WERI-Rb-1 (cell line): ENCODE measurements at regions not wholly inside any gene's neighbourhood (a gene's known extent, or its start where the extent isn't known, plus 50 kb on each side); places are given as distances from the start of the nearest gene placed in this dataset.
"Not testable (repeated sequence)": the region's sequence is repeated elsewhere in the genome, so short reads cannot be mapped to it uniquely, and the experiment has no call there.

Source experiments
- DNase-seq: peaks from one replicate; pipeline ENCODE4 v3.0.0-alpha.2; 2020
- H3K27ac ChIP-seq: fragments of 250-450 bp; sonication (Bioruptor Pico); 2 replicates; pipeline ENCODE4 v1.5.1; 2020; ENCODE audit warnings: mild to moderate bottlenecking, moderate library complexity
- H3K27me3 ChIP-seq: fragments of 250-450 bp; sonication (Bioruptor Pico); 2 replicates; pipeline ENCODE4 v1.5.1; 2021; ENCODE audit warnings: mild to moderate bottlenecking, low read depth, moderate library complexity; ENCODE audit not compliant: insufficient read depth, severe bottlenecking
- H3K36me3 ChIP-seq: fragments of 250-450 bp; sonication (Bioruptor Pico); 2 replicates; pipeline ENCODE4 v1.5.1; 2020; ENCODE audit warnings: mild to moderate bottlenecking, moderate library complexity
- H3K4me3 ChIP-seq: 2 replicates; pipeline ENCODE4 v1.5.1; 2011; ENCODE audit warnings: low read depth, mild to moderate bottlenecking, control low read depth, low read length
- H3K9me3 ChIP-seq: fragments of 250-450 bp; sonication (Bioruptor Pico); 2 replicates; pipeline ENCODE4 v1.5.1; 2021; ENCODE audit warnings: mild to moderate bottlenecking, moderate library complexity; ENCODE audit not compliant: severe bottlenecking
- TF ChIP-seq, protein P1 (sequence below): IDR thresholded peaks from 2 replicates; pipeline ENCODE4 v1.5.1; 2011; ENCODE audit warnings: low read depth, mild to moderate bottlenecking, control low read depth, inconsistent platforms, low read length

DNA sequence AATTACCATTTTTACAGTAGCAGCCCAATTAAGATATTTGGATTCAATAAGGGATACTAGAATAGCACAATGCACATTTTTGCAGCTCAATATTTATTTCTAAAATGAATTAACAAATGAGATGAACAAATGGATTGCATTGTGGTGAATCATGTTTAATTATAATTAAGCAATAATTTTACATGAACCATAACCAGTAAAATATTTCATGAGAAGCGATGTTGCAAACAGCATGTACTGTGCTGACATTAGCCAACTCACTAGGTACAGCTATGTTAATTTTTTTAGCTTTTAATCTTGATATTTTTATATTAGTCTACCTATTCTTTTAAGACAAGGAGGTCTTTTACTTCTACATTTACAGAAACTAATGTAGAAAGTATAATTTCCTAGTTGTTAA, 399.1 kb upstream of the AKR1E2 start:
- H3K27ac ChIP-seq: no peak overlapping the region
- TF ChIP-seq, protein P1, sequence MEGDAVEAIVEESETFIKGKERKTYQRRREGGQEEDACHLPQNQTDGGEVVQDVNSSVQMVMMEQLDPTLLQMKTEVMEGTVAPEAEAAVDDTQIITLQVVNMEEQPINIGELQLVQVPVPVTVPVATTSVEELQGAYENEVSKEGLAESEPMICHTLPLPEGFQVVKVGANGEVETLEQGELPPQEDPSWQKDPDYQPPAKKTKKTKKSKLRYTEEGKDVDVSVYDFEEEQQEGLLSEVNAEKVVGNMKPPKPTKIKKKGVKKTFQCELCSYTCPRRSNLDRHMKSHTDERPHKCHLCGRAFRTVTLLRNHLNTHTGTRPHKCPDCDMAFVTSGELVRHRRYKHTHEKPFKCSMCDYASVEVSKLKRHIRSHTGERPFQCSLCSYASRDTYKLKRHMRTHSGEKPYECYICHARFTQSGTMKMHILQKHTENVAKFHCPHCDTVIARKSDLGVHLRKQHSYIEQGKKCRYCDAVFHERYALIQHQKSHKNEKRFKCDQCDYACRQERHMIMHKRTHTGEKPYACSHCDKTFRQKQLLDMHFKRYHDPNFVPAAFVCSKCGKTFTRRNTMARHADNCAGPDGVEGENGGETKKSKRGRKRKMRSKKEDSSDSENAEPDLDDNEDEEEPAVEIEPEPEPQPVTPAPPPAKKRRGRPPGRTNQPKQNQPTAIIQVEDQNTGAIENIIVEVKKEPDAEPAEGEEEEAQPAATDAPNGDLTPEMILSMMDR: no peak
- H3K9me3 ChIP-seq: no peaks in the 10 kb centered on the region
- H3K4me3 ChIP-seq: no peak overlapping the region
- DNase-seq: no peak
- no peaks in the 10 kb centered on the region for H3K36me3 ChIP-seq
- no peaks in the 10 kb centered on the region for H3K27me3 ChIP-seq

DNA sequence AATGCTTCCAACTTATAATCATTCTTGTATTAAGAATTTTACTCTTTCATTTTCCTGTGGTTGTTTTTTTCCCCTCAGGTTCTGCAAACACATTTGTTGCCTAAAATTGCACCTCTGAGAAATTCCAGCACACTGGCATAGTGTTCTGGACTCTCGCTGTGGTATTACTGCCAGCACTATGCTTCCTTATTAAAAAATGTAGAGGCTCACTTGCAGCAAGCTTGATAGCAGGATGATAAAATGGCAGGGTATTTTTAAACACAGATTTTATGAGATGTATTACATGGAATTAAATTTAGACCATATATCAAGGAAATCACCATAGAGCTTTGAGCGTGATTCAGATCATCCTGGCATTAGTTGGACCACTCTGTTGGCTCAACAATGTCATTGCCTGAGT, 416.7 kb upstream of the AKR1E2 start:
- no peak overlapping the region for H3K27ac ChIP-seq
- TF ChIP-seq, protein P1: no peak
- no peaks in the 10 kb centered on the region for H3K9me3 ChIP-seq
- no peak overlapping the region for H3K4me3 ChIP-seq
- no peaks in the 10 kb centered on the region for H3K36me3 ChIP-seq
- DNase-seq: no peak
- H3K27me3 ChIP-seq: no peaks in the 10 kb centered on the region

DNA sequence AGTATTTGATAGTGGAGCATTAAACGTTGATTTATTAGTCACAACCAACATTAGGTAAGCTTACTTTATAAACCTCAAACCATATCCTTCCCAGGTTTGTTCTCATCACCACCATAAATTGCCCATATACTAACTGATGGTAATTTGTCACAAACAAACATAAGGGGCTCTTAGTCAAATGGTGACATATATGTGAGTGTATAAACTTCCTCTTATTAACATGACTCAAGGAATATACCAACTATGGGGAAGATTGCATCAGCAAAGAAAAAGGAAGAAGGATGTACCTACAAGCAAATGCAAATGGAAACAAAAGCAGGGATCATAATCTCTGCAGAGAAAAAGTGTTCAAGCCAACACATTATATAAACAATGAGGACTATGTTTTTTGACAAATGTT, 418.2 kb upstream of the AKR1E2 start:
- TF ChIP-seq, protein P1: no peak
- Histone ChIP-seq H3K27ac (no peak overlapping the region), H3K27me3 (no peaks in the 10 kb centered on the region), H3K4me3 (no peak overlapping the region), H3K9me3 (no peaks in the 10 kb centered on the region), H3K36me3 (no peaks in the 10 kb centered on the region)
- DNase-seq: no peak

DNA sequence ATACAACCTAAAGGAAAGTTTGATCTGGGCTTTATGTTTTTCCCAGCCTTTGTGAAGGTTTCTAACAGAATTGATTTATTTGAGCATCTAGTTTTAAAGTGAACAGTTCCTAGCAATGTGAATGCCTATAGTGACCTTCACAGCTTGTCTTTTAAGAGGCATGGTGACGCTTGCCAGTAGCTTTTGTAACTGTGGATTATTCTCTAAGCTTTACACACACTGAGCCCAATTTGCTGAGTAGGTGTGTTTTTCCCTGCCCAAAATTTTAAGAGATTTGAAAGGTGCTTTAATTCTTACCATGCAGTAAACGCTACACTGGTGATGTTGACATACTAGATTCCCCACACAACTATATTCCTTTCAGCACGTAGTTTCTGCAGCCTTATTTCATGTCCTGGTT, 420.2 kb upstream of the AKR1E2 start:
- TF ChIP-seq, protein P1: no peak
- H3K9me3 ChIP-seq: no peaks in the 10 kb centered on the region
- no peaks in the 10 kb centered on the region for H3K36me3 ChIP-seq
- H3K27me3 ChIP-seq: no peaks in the 10 kb centered on the region
- H3K27ac ChIP-seq: no peak overlapping the region
- H3K4me3 ChIP-seq: no peak overlapping the region
- DNase-seq: no peak

DNA sequence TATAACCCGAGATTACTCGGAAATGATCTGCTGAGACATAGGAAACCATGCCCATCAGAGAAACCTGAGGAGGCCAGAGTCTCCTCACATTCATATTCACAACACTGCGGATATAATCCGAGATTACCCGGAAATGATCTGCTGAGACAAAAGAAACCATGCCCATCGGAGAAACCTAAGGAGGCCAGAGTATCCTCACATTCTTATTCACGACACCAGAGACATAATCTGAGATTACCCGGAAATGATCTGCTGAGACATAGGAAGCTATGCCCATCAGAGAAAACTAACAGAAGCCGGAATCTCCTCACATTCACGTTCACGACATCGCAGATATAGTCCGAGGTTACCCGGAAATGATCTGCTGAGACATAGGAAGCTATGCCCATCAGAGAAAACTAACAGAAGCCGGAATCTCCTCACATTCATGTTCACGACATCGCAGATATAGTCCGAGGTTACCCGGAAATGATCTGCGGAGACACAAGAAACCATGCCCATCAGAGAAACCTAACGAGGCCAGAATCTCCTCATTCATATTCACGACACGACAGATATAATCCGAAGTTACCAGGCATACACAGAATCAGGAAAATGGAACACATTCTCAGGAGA, 422.3 kb upstream of the AKR1E2 start:
- H3K36me3 ChIP-seq: no peaks in the 10 kb centered on the region
- H3K27ac ChIP-seq: no peak overlapping the region
- no peak for DNase-seq
- H3K27me3 ChIP-seq: no peaks in the 10 kb centered on the region
- no peak overlapping the region for H3K4me3 ChIP-seq
- TF ChIP-seq, protein P1: no peak
- no peaks in the 10 kb centered on the region for H3K9me3 ChIP-seq

DNA sequence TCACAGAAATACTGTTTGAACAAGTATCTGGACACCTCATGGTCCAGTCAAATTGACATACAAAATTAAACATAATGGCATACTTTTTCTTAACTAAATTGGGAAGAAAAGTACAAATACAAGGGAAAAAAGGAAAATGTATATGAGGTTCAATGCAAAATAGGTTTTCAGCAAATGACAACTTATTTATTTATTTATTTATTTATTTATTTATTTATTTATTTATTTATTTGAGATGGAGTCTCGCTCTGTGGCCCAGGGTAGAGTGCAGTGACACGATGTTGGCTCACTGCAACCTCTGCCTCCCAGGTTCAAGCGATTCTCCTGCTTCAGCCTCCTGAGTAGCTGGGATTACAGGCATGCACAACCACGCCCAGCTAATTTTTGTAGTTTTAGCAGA, 424.9 kb upstream of the AKR1E2 start:
- H3K27me3 ChIP-seq, H3K4me3 ChIP-seq, DNase-seq, H3K36me3 ChIP-seq, H3K27ac ChIP-seq, H3K9me3 ChIP-seq: not testable (repeated sequence)
